H1 (cell line): ENCODE measurements at regions not wholly inside any gene's neighbourhood (a gene's known extent, or its start where the extent isn't known, plus 50 kb on each side); places are given as distances from the start of the nearest gene placed in this dataset.

ENCODE experiments used
- ASH2L ChIP-seq: fragments of 200-600, 300-600 bp; sonication (generic); IDR thresholded peaks from one replicate; pipeline ENCODE4 v1.7.1; 2017; ENCODE audit warnings: low read length
- BRCA1 ChIP-seq: IDR thresholded peaks from 2 replicates; pipeline ENCODE4 v1.6.1; 2012; ENCODE audit warnings: low read depth, low read length, improper control_type of control experiment
- CREB1 ChIP-seq: IDR thresholded peaks from 2 replicates; pipeline ENCODE4 v1.6.1; 2012; ENCODE audit warnings: inconsistent platforms
- HDAC6 ChIP-seq: IDR thresholded peaks from one replicate; pipeline ENCODE4 v1.7.1; 2012; ENCODE audit warnings: low read depth, mild to moderate bottlenecking, inconsistent platforms, low read length, moderate library complexity
- RBBP5 ChIP-seq: IDR thresholded peaks from 2 replicates; pipeline ENCODE4 v1.7.1; 2012; ENCODE audit warnings: low read depth, mild to moderate bottlenecking, inconsistent platforms, low read length, moderate library complexity, borderline replicate concordance
- SIX5 ChIP-seq: IDR thresholded peaks from 2 replicates; pipeline ENCODE4 v1.6.1; 2011; ENCODE audit warnings: mild to moderate bottlenecking, low read depth, low read length

DNA sequence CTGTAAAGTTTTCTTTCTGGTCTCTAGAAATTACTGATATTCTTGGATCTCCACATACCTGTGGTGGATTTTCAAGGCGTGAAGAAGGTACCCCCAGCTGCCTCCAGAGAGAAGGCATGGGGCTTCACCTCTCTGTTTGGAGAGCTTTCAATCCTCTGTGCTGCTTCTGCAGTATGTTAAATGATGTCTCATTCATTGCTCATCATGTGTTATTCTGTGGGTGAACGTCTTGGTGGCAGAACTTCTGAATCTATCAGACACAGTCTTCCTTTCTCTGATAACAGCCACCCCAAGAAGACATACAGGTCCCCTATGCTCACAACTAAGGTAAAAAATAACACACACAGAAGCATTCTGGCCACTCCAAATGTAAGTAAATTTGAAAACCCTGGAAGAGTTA lies 221.3 kb upstream of the TMEM260 start (continued):
- TF ChIP-seq HDAC6 (no peak), RBBP5 (no peak), BRCA1 (no peak), ASH2L (no peak), CREB1 (no peak), SIX5 (no peak)
- TF ChIP-seq, all 59 proteins: peak for 0
